Pons (tissue), 1 donor: ENCODE measurements at regions not wholly inside any gene's neighbourhood (a gene's known extent, or its start where the extent isn't known, plus 50 kb on each side); places are given as distances from the start of the nearest gene placed in this dataset.

ENCODE experiments used
- DNase-seq: peaks from one replicate; pipeline ENCODE4 v3.0.0-alpha.2; 2016; ENCODE audit warnings: low spot score

DNA sequence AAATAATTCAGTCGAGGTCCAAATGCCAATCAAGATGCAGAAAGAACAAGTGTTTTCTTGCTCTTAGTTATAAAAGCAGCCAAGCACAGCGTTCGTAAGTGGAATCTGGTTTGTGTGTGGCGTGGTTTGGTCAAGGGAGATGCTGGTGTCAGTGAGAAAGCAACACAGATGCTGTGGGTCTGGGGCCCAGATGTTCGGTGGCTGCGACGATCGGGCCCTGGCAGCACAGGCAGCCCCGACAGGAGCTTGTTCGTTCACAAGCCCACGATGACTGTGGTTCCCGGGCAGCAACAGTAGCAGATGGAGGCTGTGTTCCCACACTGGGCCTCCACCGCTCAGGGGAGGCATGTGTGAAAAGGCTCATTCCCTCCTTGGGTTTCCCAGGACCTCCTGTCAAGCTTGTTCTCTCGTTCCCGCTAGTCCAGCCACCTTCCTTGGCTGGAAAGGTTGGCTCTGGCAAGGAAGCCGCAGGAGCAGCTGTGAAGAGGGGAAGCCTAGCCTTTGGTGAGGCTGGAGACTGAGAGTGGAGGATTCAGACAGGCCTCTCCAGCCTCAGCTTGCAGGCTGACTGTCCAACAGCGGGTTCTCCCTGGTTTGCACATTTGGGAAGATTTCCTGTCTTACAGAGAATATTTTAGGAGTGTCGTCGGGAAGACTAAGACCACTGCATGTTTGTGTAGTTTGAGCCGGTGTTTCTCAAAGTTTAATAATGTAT lies 304.7 kb downstream of the QKI start:
- no peak for DNase-seq

GRCh38 chr6:163718537-163718936 lies 304.0 kb downstream of the QKI start:
- DNase-seq = no peak

- no peak for DNase-seq
These were observed 302.7 kb downstream of the QKI start for GRCh38 chr6:163717106-163717764.

GRCh38 chr6:163716690-163717089 lies 302.2 kb downstream of the QKI start:
- DNase-seq = no peak

GRCh38 chr6:163715846-163716245 lies 301.3 kb downstream of the QKI start:
- DNase-seq = no peak

DNA sequence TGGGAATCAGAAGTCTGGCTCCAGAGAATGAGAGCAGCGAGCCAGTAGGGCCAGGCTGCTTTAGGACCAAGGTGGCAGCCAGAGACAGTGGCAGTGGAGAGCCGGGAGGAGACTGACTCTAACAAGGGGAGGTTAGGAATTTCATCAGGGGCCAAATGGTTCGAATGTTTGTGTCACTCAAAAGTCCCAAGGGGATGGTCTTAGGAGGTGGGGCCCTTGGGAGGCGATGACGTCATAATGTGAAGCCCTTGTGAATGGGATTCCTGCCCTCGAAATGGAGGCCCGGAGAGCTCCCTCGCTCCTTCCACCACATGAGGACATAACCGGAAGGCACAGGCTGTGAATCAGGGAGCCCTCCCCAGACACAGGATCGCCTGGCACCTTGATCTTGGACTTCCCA lies 299.7 kb downstream of the QKI start:
- no peak for DNase-seq

DNA sequence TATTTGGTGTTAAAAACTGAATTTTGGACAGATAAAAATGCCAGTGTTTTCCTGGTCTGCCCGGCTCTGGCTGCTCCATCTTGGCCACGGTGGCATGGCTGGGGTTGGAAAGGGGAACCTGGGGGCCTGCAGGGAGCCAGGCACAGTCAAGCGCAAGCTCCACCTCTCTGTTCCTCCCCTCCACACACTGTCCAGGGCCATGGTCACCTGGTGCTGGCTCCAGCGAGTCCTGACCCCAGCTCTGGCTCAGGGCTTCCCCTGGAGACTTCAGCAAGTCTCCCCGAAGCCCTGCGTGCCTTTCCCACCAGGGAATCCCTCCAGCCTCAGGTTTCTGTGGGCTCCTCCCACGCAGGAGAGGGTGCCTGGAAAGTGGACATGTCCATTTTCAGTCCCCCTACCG lies 298.5 kb downstream of the QKI start:
- no peak for DNase-seq

- no peak for DNase-seq
These were observed 298.0 kb downstream of the QKI start for GRCh38 chr6:163712566-163712961.

- peak; percentile 74 for DNase-seq
These were observed 297.4 kb downstream of the QKI start for GRCh38 chr6:163711615-163712565.

DNA sequence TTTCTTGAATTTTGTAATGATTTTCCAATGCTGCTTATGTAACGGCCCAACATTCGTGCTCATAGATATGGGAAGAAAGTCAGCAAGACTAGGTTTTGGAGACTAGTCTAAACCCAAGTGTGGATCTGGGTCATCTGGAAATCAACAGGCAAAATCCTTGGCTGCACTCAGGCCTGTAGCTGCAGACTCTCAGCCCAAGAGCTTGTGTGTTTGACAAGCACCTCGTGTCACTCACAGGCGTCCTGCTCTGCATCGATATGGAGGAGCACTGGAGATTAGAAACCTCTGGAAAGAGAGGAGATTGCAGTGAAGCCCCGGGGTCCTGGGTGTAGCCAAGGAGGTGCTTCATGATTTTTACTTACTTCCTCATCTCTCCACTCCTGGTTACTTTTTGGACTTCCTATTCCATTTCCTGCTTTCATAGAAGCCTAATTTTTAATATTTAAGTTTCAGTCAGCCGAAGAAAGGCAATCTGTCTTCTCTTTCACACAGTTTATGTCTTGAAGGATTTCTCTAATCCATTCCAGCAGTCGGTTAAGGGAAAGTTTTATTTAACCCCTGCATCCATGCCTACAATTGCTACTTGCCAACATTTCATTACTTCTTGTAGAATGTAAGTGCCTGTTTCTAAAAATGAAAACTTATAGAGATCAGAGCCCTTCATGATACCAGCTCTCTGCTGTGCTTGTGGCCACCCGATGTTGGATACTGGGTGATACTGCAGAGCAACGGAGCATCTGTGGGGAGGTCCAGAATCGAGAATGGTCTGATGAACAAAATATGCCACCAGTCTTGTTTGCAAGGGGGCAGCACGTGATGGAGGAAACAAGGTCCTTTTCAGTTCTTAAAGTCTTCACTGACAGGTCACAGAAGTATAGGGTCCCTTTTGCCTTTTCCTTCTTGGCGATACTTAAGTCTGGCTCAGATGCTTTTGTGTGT lies 296.3 kb downstream of the QKI start:
- DNase-seq = no peak

- no peak for DNase-seq
These were observed 295.2 kb downstream of the QKI start for GRCh38 chr6:163709693-163710092.

DNA sequence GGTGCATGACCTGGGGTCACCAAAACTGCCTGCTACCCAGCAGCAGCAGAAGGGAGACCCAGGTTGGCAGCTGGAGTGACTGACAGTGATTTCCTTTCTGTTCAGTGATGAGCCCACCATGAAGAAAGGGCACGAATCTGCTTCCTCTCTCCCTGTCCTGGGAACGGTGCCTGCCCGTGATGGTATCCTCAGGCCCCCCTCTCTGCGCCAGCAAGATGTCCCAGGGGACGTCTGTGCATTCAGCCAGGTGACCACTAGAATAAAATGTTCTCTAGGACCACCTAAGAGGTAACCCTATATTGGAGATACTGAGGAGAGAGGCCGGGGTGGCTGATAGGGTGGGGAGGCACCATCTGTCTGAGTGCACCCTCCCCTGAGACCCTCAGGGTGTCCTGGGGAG lies 294.7 kb downstream of the QKI start:
- no peak for DNase-seq

DNA sequence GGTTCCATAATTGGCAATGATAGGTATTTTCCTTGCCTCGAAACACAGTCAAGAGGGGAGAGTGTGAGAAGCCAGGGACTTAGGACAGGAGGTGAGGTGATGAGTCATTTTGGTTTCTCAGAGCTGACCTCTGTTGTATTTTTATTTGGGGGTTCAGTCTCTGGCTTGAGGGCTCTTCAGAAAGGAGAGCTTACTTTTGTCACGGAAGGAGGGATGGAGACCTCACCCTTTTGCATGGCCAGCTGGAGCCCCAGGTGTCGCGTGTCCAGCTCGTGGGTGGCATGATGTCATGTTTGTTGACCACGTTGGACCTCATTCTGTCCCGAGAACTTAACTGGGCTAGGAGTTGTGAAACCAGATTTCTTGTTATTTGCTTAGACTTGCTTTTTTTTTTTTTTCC lies 293.9 kb downstream of the QKI start:
- DNase-seq = no peak

DNA sequence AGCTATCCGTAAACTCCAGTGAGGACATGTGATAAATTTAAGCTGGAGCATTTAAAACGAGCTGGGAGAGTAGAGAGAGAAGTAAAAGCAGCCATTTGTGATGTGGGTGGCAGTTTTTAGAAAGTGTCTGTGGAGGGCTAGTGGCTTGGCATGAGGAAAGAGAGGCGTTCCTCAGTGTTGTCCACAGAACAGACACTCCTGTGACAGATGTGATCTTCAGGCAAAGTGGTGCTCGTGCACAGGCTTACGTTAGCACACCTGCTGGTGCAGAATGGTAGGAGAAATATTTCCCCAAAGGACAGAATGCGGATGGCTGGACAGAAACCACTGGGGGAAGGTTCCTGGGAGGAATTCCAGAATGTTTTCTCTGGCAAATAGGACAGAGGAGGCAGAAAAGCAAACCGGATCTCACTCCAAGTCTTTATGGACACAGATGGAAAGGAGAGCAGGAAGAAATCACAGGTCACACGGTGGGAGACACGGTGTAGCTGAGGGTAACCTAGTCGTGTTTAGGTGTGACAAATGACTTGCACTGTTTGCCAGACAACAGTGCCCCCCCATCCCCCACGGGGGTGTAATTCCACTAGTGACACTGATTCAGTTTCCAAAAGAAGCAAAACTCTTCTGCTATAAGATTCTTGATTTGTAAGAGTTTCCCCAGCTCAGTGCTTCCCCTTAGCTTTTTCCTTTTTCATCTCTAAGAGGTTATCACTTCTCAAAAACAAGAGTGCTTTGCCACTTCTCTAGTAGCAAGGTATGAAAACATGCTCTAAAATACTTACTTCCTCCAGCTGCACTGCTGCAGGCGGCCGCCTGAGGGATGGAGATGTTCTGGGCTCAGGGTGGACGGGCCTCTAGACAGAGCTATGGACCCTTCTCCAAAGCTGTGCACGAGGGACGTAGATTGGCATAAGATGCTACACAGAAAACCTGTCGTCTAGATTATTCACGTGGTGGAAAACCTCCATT lies 293.2 kb downstream of the QKI start:
- DNase-seq = no peak

GRCh38 chr6:163706500-163707087 lies 292.1 kb downstream of the QKI start:
- no peak for DNase-seq

DNA sequence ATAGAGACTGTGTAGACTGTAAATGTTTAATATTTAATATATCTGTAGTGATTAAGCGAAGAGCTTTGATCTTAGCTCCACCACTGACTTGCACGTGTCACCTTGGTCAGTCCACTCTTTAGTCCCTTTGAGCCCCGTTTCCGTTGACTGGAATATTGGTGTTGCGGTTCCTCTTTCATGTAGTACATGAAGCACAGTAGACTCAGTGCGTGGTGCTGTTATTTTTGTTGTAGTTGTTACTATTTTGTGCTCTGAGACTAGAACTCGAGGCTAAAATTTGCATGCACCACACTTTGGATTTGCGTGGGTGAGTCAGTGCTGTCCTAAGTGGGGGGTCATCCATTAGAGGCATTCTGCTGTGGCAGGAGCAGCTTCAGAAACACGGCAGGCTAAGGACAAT lies 291.4 kb downstream of the QKI start:
- DNase-seq = peak; percentile 46

DNA sequence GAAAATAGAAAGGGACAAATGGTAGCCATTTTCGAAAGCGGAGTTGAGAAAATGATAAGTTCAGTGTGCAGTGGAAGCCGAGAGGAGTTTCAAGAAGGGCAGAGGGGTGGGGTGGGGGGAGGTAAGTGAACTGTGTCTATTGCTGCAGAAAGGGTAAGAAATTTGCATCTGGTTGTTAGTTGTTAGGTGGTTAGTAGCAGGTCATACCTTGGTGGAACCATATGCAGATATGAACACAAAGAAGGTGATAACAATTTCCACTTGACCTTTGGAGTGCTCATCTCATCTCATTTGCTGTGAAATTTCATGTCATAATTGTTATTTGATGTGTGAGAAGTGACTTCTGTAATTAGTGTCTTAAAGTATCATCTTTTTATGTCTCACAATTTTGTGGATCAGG lies 288.2 kb downstream of the QKI start:
- DNase-seq = no peak

GRCh38 chr6:163701762-163702161 lies 287.2 kb downstream of the QKI start:
- peak; percentile 45 for DNase-seq

DNA sequence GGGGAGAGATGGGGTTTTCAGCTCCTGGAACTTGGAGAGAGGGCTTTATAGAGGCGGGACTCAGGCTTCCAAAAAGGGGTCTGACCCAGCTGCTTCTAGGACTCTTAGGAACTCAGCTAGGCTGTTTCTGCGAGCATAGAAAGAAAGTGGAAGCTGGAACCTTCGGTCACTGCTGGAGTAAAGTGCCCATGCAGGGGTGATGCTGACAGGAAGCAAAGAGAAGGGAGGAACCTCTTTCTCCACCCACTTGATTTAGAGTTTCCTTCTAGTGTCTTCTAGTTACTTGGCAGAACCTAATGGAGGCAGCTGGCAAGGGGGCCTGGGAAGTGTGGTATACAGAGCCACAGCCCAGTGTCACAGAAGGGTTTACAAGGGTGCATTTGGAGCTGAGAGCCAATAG lies 283.6 kb downstream of the QKI start:
- no peak for DNase-seq

DNA sequence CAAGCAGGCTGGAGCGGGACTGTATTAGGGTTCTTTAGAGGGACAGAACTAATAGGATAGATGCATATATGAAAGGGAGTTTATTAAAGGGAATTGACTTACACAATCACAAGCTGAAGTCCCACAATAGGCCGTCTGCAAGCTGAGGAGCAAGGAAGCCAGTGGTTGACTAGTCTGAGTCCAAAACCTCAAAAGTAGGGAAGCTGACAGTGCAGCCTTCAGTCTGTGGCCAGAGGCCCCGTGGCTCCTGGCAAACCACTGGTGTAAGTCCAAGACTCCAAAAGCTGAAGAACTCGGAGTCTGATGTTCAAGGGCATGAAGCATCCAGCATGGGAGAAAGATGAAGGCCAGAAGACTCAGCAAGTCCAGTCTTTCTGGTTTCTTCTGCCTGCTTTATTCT lies 281.8 kb downstream of the QKI start:
- DNase-seq = peak; percentile 58
